CD4-positive, alpha-beta T cell (primary cell): ENCODE measurements at regions not wholly inside any gene's neighbourhood (a gene's known extent, or its start where the extent isn't known, plus 50 kb on each side); places are given as distances from the start of the nearest gene placed in this dataset.

Source experiments
- ATAC-seq: fragments of 200-7000 bp; cut with Tn5 transposase; one replicate; pipeline ENCODE4 v1.10.0; 2022; ENCODE audit warnings: mild to moderate bottlenecking; ENCODE audit not compliant: poor library complexity
- CTCF ChIA-PET: fragments of 350-600 bp; sonication (Branson Sonifier 250); formaldehyde crosslinking; loops from one replicate; lab custom pipeline; 2021; ENCODE audit warnings: antibody characterized with exemption, inconsistent platforms; lab: Charles Lee
- POLR2A ChIA-PET: fragments of 350-600 bp; sonication (Branson Sonifier 250); formaldehyde crosslinking; loops from one replicate; lab custom pipeline; 2021; ENCODE audit warnings: antibody characterized with exemption, inconsistent platforms; lab: Charles Lee
- DNase-seq, 14 experiments: peaks; one replicate each; pipeline ENCODE4 v3.0.0-alpha.2; 2013 to 2020; ENCODE audit warnings: mixed read lengths in 2 of 14
- H3K27ac ChIP-seq, 2 donors: one replicate each; pipeline versions ENCODE4 v1.5.1 to v1.7.0; 2013; ENCODE audit warnings: low read length in 2 of 2, low read depth in 1 of 2, mild to moderate bottlenecking in 1 of 2
- H3K27me3 ChIP-seq, 2 experiments: 1 replicate in 1 of 2; 2 replicates in 1 of 2; pipeline versions ENCODE4 v1.6.1 to v1.7.0; 2013; ENCODE audit warnings: low read length in 2 of 2, control low read depth in 1 of 2, mild to moderate bottlenecking in 1 of 2, moderate library complexity in 1 of 2; ENCODE audit not compliant: insufficient read depth in 2 of 2, control insufficient read depth in 1 of 2
- H3K36me3 ChIP-seq: one replicate; pipeline ENCODE4 v1.6.1; 2013; ENCODE audit warnings: low read length, control low read depth; ENCODE audit not compliant: insufficient read depth
- H3K4me1 ChIP-seq: one replicate; pipeline ENCODE4 v1.6.1; 2013; ENCODE audit warnings: low read length, control low read depth; ENCODE audit not compliant: insufficient read depth
- H3K4me3 ChIP-seq: one replicate; pipeline ENCODE4 v1.5.1; 2013; ENCODE audit warnings: mild to moderate bottlenecking, low read length, moderate library complexity
- H3K9me3 ChIP-seq, 2 experiments: 1 replicate in 1 of 2; 2 replicates in 1 of 2; pipeline versions ENCODE4 v1.6.1 to v1.7.0; 2013; ENCODE audit warnings: low read length in 2 of 2, mild to moderate bottlenecking in 2 of 2, control low read depth in 1 of 2, moderate library complexity in 1 of 2; ENCODE audit not compliant: control insufficient read depth in 1 of 2, insufficient read depth in 1 of 2
- H3K27ac Mint-ChIP-seq: one replicate; pipeline ENCODE4 v1.8.0; 2020; ENCODE audit warnings: mixed read lengths
- H3K27me3 Mint-ChIP-seq: one replicate; pipeline ENCODE4 v1.8.0; 2021; ENCODE audit warnings: mixed read lengths
- H3K36me3 Mint-ChIP-seq: one replicate; pipeline ENCODE4 v1.8.0; 2021; ENCODE audit warnings: low read depth, mixed read lengths
- H3K4me1 Mint-ChIP-seq: one replicate; pipeline ENCODE4 v1.8.0; 2021; ENCODE audit warnings: low read depth, mixed read lengths
- H3K4me3 Mint-ChIP-seq: one replicate; pipeline ENCODE4 v1.8.0; 2020; ENCODE audit warnings: mild to moderate bottlenecking, mixed read lengths
- H3K9me3 Mint-ChIP-seq: one replicate; pipeline ENCODE4 v1.8.0; 2020; ENCODE audit warnings: mixed read lengths
- intact Hi-C, 2 experiments: fragments of 100-400 bp; cut with DNase I in 1 of 2; cut with micrococcal nuclease in 1 of 2; formaldehyde crosslinking; loops; one replicate each; pipeline versions ENCODE4 v1.15.1 to v1.9.0; 2023 to 2025; cut with DNase I, micrococcal nuclease
- TF ChIP-seq, protein P1 (sequence below): fragments of 200-600 bp; IDR thresholded peaks from one replicate; pipeline ENCODE4 v1.8.0; 2022; ENCODE audit warnings: antibody characterized with exemption, mild to moderate bottlenecking

DNA sequence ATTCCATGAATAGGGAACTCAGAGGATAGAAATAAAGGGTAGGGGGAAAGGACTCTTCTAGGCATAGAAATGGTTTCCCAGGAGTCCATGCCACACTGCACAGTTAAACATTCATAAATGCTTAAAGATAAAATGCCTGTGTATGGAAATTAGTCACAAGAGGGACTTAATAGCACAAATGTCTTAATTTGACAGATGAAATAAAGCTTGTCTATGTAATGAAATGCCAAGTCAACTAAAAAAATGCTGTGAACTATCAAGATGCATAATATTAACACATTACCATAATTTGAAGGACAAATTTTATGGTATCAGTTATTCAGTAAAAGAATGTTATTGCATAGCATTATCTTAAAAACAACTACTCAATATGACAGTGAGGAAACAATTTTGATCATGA, 553.2 kb upstream of the NETO1 start:
- no peak for DNase-seq
- Histone ChIP-seq H3K27ac (no peak overlapping the region), H3K4me1 (no peaks in the 10 kb centered on the region), H3K4me3 (no peak overlapping the region), H3K27me3 (no peaks in the 10 kb centered on the region), H3K36me3 (no peaks in the 10 kb centered on the region), H3K9me3 (peaks cover 0 to 15% of the 10 kb centered on the region in 2 experiments)
- POLR2A ChIA-PET = no interaction called here
- intact Hi-C loops = no loop called here
- CTCF ChIA-PET = no interaction called here
- Mint-ChIP-seq H3K4me3 (no peak overlapping the region), H3K27ac (no peak overlapping the region), H3K4me1 (no peaks in the 10 kb centered on the region), H3K36me3 (no peaks in the 10 kb centered on the region), H3K27me3 (no peaks in the 10 kb centered on the region), H3K9me3 (peaks cover 6% of the 10 kb centered on the region)
- ATAC-seq = no peak
- TF ChIP-seq, protein P1, sequence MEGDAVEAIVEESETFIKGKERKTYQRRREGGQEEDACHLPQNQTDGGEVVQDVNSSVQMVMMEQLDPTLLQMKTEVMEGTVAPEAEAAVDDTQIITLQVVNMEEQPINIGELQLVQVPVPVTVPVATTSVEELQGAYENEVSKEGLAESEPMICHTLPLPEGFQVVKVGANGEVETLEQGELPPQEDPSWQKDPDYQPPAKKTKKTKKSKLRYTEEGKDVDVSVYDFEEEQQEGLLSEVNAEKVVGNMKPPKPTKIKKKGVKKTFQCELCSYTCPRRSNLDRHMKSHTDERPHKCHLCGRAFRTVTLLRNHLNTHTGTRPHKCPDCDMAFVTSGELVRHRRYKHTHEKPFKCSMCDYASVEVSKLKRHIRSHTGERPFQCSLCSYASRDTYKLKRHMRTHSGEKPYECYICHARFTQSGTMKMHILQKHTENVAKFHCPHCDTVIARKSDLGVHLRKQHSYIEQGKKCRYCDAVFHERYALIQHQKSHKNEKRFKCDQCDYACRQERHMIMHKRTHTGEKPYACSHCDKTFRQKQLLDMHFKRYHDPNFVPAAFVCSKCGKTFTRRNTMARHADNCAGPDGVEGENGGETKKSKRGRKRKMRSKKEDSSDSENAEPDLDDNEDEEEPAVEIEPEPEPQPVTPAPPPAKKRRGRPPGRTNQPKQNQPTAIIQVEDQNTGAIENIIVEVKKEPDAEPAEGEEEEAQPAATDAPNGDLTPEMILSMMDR = no peak

DNA sequence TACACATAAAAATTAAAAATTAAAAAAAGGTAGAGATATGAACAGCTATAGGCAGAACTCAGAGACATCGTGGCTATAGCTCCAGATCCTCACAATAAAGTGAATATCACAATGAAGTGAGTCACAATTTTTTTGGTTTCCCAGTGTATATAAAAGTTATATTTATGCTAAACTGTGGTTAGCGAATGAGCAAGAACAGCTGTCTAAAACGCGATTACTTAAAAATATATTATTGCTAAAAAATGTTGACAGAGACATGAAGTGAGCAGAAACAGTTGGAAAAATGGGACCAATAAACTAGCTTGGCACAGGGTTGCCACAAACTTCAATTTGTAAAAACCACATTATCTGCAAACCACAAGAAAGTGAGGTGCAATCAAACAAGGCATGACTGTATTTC, 551.7 kb upstream of the NETO1 start:
- Histone ChIP-seq H3K27ac (no peak overlapping the region), H3K4me3 (no peak overlapping the region), H3K36me3 (no peaks in the 10 kb centered on the region), H3K4me1 (no peaks in the 10 kb centered on the region), H3K27me3 (no peaks in the 10 kb centered on the region), H3K9me3 (peaks cover 0 to 15% of the 10 kb centered on the region in 2 experiments)
- Mint-ChIP-seq H3K27me3 (no peaks in the 10 kb centered on the region), H3K4me3 (no peak overlapping the region), H3K4me1 (no peaks in the 10 kb centered on the region), H3K27ac (no peak overlapping the region), H3K36me3 (no peaks in the 10 kb centered on the region), H3K9me3 (peaks cover 7% of the 10 kb centered on the region)
- intact Hi-C loops = no loop called here
- DNase-seq (no peak), ATAC-seq (no peak)
- TF ChIP-seq, protein P1 = no peak
- CTCF ChIA-PET = interaction anchor here (1.0 kb wide), 1 partner anchor 57 kb away, joined by 3 read pairs; no protein-coding TSS in a partner anchor
- POLR2A ChIA-PET = interaction anchor here (0.7 kb wide), 1 partner anchor 1953 kb away, joined by 6 read pairs; no protein-coding TSS in a partner anchor

DNA sequence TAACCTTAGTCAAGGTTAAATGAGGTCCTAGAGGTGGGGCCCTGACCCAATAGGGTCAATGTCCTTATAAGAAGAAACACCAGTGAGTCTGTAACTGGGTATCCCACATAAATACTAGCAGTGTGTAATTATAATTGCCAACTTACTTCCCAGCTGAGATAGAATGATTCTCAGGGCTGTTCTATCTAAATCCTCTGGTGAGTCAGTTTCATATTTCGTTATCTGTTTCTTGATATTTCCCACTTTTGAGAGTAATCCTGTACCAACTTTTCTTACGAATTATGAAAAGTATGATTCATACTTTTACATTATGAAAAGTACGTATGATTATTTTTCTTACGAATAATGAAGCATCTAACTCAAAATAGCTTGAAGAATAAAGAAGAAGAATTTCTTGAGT, 546.8 kb upstream of the NETO1 start:
- Histone ChIP-seq H3K4me1 (no peaks in the 10 kb centered on the region), H3K27me3 (no peaks in the 10 kb centered on the region), H3K36me3 (no peaks in the 10 kb centered on the region), H3K9me3 (peaks cover 0 to 15% of the 10 kb centered on the region in 2 experiments), H3K4me3 (no peak overlapping the region), H3K27ac (no peak overlapping the region)
- H3K27me3 Mint-ChIP-seq = no peaks in the 10 kb centered on the region
- H3K27ac Mint-ChIP-seq = no peak overlapping the region
- TF ChIP-seq, protein P1 = no peak
- intact Hi-C loops = no loop called here
- no peaks in the 10 kb centered on the region for H3K36me3 Mint-ChIP-seq
- H3K4me1 Mint-ChIP-seq = no peaks in the 10 kb centered on the region
- DNase-seq (no peak), ATAC-seq (no peak)
- CTCF ChIA-PET = no interaction called here
- peaks cover 11% of the 10 kb centered on the region for H3K9me3 Mint-ChIP-seq
- H3K4me3 Mint-ChIP-seq = no peak overlapping the region
- POLR2A ChIA-PET = no interaction called here
